HepG2 (cell line): ENCODE measurements at regions not wholly inside any gene's neighbourhood (a gene's known extent, or its start where the extent isn't known, plus 50 kb on each side); places are given as distances from the start of the nearest gene placed in this dataset.

ENCODE experiments used
- ATF7-NPFF ChIP-seq: sonication (generic); formaldehyde crosslinking; IDR thresholded peaks from 2 replicates; pipeline ENCODE4 v1.8.1; 2023; ENCODE audit warnings: mild to moderate bottlenecking, low read depth, missing genetic modification reagents, moderate library complexity
- DZIP1 ChIP-seq: sonication (generic); formaldehyde crosslinking; IDR thresholded peaks from 2 replicates; pipeline ENCODE4 v1.5.0; 2020; ENCODE audit warnings: mild to moderate bottlenecking, missing genetic modification reagents
- GATAD1 ChIP-seq: IDR thresholded peaks from 2 replicates; pipeline ENCODE4 v1.6.1; 2016; ENCODE audit warnings: missing genetic modification reagents, missing compliant biosample characterization
- MEF2D ChIP-seq: sonication (generic); formaldehyde crosslinking; IDR thresholded peaks from 2 replicates; pipeline ENCODE4 v1.5.1; 2020; ENCODE audit warnings: mild to moderate bottlenecking, missing genetic modification reagents
- NFKB2 ChIP-seq: sonication (generic); formaldehyde crosslinking; IDR thresholded peaks from 2 replicates; pipeline ENCODE4 v1.4.0; 2020; ENCODE audit warnings: missing genetic modification reagents, borderline replicate concordance
- NR3C1 ChIP-seq: sonication (generic); formaldehyde crosslinking; IDR thresholded peaks from 2 replicates; pipeline ENCODE4 v1.4.0; 2020; ENCODE audit warnings: missing genetic modification reagents
- ONECUT2 ChIP-seq: sonication (generic); formaldehyde crosslinking; IDR thresholded peaks from 2 replicates; pipeline ENCODE4 v1.4.0; 2020; ENCODE audit warnings: missing genetic modification reagents
- POLR2A ChIP-seq, 2 experiments: IDR thresholded peaks; 2 replicates each; pipeline ENCODE4 v1.6.1; 2011; ENCODE audit warnings: low read depth in 2 of 2, low read length in 2 of 2, mild to moderate bottlenecking in 1 of 2, moderate library complexity in 1 of 2; ENCODE audit not compliant: insufficient read depth in 1 of 2
- SIX4 ChIP-seq: sonication (generic); formaldehyde crosslinking; IDR thresholded peaks from 2 replicates; pipeline ENCODE4 v1.4.0; 2020; ENCODE audit warnings: missing genetic modification reagents
- SMAD9 ChIP-seq: sonication (generic); formaldehyde crosslinking; IDR thresholded peaks from 2 replicates; pipeline ENCODE4 v1.5.1; 2020; ENCODE audit warnings: mild to moderate bottlenecking, missing genetic modification reagents
- ZBTB37 ChIP-seq: sonication (generic); formaldehyde crosslinking; IDR thresholded peaks from 2 replicates; pipeline ENCODE4 v1.4.0; 2020; ENCODE audit warnings: mild to moderate bottlenecking, missing genetic modification reagents
- ZFP82 ChIP-seq: sonication (generic); formaldehyde crosslinking; IDR thresholded peaks from 2 replicates; pipeline ENCODE4 v1.5.1; 2020; ENCODE audit warnings: mild to moderate bottlenecking, missing genetic modification reagents, borderline replicate concordance
- ZNF3 ChIP-seq: IDR thresholded peaks from 2 replicates; pipeline ENCODE4 v1.7.0; 2017; ENCODE audit warnings: inconsistent platforms
- ZNF350 ChIP-seq: sonication (generic); formaldehyde crosslinking; IDR thresholded peaks from 2 replicates; pipeline ENCODE4 v1.4.0; 2020; ENCODE audit warnings: mild to moderate bottlenecking, low read depth, missing genetic modification reagents, borderline replicate concordance
- ZNF543 ChIP-seq: sonication (generic); formaldehyde crosslinking; IDR thresholded peaks from 2 replicates; pipeline ENCODE4 v1.4.0; 2020; ENCODE audit warnings: mild to moderate bottlenecking, missing genetic modification reagents
- ZNF614 ChIP-seq: IDR thresholded peaks from 2 replicates; pipeline ENCODE4 v1.6.1; 2018; ENCODE audit warnings: missing biosample characterization, missing genetic modification reagents, inconsistent platforms, borderline replicate concordance
- ZSCAN20 ChIP-seq: sonication (generic); formaldehyde crosslinking; IDR thresholded peaks from 2 replicates; pipeline ENCODE4 v1.4.0; 2020; ENCODE audit warnings: missing genetic modification reagents, mild to moderate bottlenecking, borderline replicate concordance
- TF ChIP-seq, protein P1 (sequence below): sonication (generic); formaldehyde crosslinking; IDR thresholded peaks from 2 replicates; pipeline ENCODE4 v1.4.0; 2020; ENCODE audit warnings: low read depth, mild to moderate bottlenecking, missing genetic modification reagents
- TF ChIP-seq, protein P2 (sequence below): sonication (generic); formaldehyde crosslinking; IDR thresholded peaks from 2 replicates; pipeline ENCODE4 v1.8.0; 2023; ENCODE audit warnings: mild to moderate bottlenecking, missing genetic modification reagents
- TF ChIP-seq, protein P3 (sequence below), 2 experiments: sonication (generic) in 1 of 2; formaldehyde crosslinking in 1 of 2; IDR thresholded peaks; 2 replicates each; pipeline versions ENCODE4 v1.4.0 to v1.6.1; 2018 to 2020; ENCODE audit warnings: missing genetic modification reagents in 2 of 2, borderline replicate concordance in 1 of 2, low read depth in 1 of 2, mild to moderate bottlenecking in 1 of 2, missing biosample characterization in 1 of 2

DNA sequence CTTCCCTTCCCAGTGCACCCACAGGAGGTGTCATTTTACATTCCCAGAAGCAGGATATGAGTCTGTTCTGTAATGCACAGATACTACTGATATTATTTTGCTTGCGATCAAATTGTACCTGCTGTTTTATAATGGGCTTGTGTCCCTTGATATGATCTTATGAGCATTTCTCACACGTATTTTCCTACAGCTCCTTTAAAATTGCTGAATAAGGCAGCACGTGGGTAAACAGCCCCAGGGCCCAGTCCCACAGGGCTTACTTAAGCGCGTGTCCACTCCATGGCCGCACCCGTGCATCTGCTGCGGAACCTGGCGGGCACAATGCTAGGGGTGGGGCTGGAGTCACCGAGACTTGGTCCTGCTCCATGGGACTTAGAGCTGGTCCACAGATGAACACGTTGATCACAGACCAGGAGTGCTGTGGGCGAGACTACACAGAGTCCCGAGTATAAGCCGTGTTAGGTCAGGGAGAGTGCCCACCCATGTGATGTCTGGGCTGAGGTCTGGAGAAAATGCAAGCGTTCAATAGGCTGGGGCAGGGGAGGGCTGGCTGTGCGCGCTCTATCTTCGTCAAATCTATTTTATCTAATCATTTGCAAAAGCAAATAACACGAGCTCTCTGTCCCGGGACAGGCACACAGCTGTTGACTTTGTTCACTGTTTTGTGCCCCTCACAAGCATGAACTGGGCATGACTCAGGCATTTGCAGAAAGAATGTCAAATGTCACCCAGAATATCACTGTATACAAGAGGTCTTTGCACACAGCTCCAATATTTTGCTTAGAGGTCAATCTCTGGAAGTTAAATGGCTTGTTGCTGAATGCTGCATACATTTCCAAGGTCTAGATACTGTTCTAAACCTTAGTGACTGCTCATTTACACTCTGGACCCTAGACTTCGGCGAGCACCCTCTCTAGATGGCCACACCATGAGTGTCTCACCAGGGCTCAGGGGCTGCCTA lies 119.3 kb downstream of the CRYAA start (continued):
- no peak for TF ChIP-seq ATF7-NPFF (CRISPR knock-in tag)
- TF ChIP-seq, protein P1, sequence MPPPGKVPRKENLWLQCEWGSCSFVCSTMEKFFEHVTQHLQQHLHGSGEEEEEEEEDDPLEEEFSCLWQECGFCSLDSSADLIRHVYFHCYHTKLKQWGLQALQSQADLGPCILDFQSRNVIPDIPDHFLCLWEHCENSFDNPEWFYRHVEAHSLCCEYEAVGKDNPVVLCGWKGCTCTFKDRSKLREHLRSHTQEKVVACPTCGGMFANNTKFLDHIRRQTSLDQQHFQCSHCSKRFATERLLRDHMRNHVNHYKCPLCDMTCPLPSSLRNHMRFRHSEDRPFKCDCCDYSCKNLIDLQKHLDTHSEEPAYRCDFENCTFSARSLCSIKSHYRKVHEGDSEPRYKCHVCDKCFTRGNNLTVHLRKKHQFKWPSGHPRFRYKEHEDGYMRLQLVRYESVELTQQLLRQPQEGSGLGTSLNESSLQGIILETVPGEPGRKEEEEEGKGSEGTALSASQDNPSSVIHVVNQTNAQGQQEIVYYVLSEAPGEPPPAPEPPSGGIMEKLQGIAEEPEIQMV (CRISPR knock-in tag) = no peak
- TF ChIP-seq ZNF350 (CRISPR knock-in tag) = peak; percentile 53; the same call in 1 of the 2 replicates
- TF ChIP-seq ZNF614 (CRISPR knock-in tag) = peak; percentile 77
- no peak for TF ChIP-seq DZIP1 (CRISPR knock-in tag)
- 0 out of 2 replicates have a peak, but pooled peaks have one; percentile 6 for TF ChIP-seq ONECUT2 (CRISPR knock-in tag)
- no peak for TF ChIP-seq SIX4
- TF ChIP-seq ZNF543 (CRISPR knock-in tag) = no peak
- no peak for TF ChIP-seq GATAD1
- TF ChIP-seq, protein P2, sequence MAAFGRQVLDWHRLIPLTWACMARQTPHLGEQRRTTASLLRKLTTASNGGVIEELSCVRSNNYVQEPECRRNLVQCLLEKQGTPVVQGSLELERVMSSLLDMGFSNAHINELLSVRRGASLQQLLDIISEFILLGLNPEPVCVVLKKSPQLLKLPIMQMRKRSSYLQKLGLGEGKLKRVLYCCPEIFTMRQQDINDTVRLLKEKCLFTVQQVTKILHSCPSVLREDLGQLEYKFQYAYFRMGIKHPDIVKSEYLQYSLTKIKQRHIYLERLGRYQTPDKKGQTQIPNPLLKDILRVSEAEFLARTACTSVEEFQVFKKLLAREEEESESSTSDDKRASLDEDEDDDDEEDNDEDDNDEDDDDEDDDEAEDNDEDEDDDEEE (CRISPR knock-in tag) = no peak
- TF ChIP-seq ZBTB37 (CRISPR knock-in tag) = no peak
- TF ChIP-seq ZSCAN20 (CRISPR knock-in tag) = no peak
- TF ChIP-seq SMAD9 = no peak
- TF ChIP-seq MEF2D (CRISPR knock-in tag) = 0 out of 2 replicates have a peak, but pooled peaks have one; percentile 61
- no peak for TF ChIP-seq NR3C1 (CRISPR knock-in tag)
- TF ChIP-seq NFKB2 (CRISPR knock-in tag) = no peak
- no peak for TF ChIP-seq ZNF3 (CRISPR knock-in tag)
- no peak for TF ChIP-seq ZFP82
- TF ChIP-seq POLR2A (IDR thresholded peaks at IDR 0.05; ENCODE audit: insufficient read depth in 1 of 2, low read depth in 2 of 2, low read length in 2 of 2) = no peak
- TF ChIP-seq, protein P3, sequence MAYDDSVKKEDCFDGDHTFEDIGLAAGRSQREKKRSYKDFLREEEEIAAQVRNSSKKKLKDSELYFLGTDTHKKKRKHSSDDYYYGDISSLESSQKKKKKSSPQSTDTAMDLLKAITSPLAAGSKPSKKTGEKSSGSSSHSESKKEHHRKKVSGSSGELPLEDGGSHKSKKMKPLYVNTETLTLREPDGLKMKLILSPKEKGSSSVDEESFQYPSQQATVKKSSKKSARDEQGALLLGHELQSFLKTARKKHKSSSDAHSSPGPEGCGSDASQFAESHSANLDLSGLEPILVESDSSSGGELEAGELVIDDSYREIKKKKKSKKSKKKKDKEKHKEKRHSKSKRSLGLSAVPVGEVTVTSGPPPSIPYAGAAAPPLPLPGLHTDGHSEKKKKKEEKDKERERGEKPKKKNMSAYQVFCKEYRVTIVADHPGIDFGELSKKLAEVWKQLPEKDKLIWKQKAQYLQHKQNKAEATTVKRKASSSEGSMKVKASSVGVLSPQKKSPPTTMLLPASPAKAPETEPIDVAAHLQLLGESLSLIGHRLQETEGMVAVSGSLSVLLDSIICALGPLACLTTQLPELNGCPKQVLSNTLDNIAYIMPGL (CRISPR knock-in tag; IDR thresholded peaks at IDR 0.05; ENCODE audit: borderline replicate concordance in 1 of 2, low read depth in 1 of 2) = no peak
